Heart left ventricle (tissue), 16 donors: ENCODE measurements at regions not wholly inside any gene's neighbourhood (a gene's known extent, or its start where the extent isn't known, plus 50 kb on each side); places are given as distances from the start of the nearest gene placed in this dataset.

Experiments used
- ATAC-seq, 4 donors: fragments of 200-7000 bp; cut with Tn5 transposase; one replicate each; pipeline ENCODE4 v1.9.1; 2020 to 2022; ENCODE audit warnings: moderate library complexity in 4 of 4, mild to moderate bottlenecking in 3 of 4, moderate number of reproducible peaks in 1 of 4
- DNase-seq, 5 donors: peaks; one replicate each; pipeline ENCODE4 v3.0.0-alpha.2; 2020
- H3K27ac ChIP-seq, 12 donors: fragments of 200-600 bp; sonication (generic) in 4 of 12; one replicate each; pipeline versions ENCODE4 v1.5.0 to v1.8.0; 2016 to 2022; ENCODE audit warnings: mild to moderate bottlenecking in 2 of 12
- H3K27me3 ChIP-seq, 9 donors: fragments of 200-600 bp; sonication (generic) in 2 of 9; one replicate each; pipeline versions ENCODE4 v1.5.1 to v1.8.0; 2016 to 2022; ENCODE audit warnings: mild to moderate bottlenecking in 3 of 9
- H3K36me3 ChIP-seq, 9 donors: fragments of 200-600 bp; sonication (generic) in 2 of 9; one replicate each; pipeline versions ENCODE4 v1.5.0 to v1.8.0; 2018 to 2022; ENCODE audit warnings: mild to moderate bottlenecking in 2 of 9
- H3K4me1 ChIP-seq, 12 donors: fragments of 200-600 bp; sonication (generic) in 4 of 12; one replicate each; pipeline versions ENCODE4 v1.5.0 to v1.8.0; 2016 to 2022; ENCODE audit warnings: mild to moderate bottlenecking in 3 of 12
- H3K4me3 ChIP-seq, 12 donors: fragments of 200-600 bp; sonication (generic) in 4 of 12; one replicate each; pipeline versions ENCODE4 v1.5.0 to v1.8.0; 2017 to 2022; ENCODE audit warnings: mild to moderate bottlenecking in 9 of 12, moderate library complexity in 4 of 12
- H3K9me3 ChIP-seq, 12 donors: fragments of 200-600 bp; sonication (generic) in 4 of 12; one replicate each; pipeline versions ENCODE4 v1.5.0 to v1.8.0; 2016 to 2022; ENCODE audit warnings: mild to moderate bottlenecking in 1 of 12
- POLR2A ChIP-seq, 2 donors: fragments of 450-650 bp; IDR thresholded peaks; one replicate each; pipeline ENCODE4 v1.6.1; 2017; ENCODE audit warnings: antibody characterized with exemption in 2 of 2, mild to moderate bottlenecking in 2 of 2, moderate library complexity in 2 of 2
- WGBS, 4 donors: extraction: QIAGEN DNeasy Blood & Tissue Kit in 2 of 4; methylation state at CpG; one replicate each; pipeline versions ENCODE4 v1.1.5 to v1.1.7; 2013 to 2018; 5-methylcytosine and 5-hydroxymethylcytosine counted together
- intact Hi-C, 10 donors: fragments of 100-400 bp; cut with DNase I; formaldehyde crosslinking; loops; one replicate each; pipeline versions ENCODE4 v1.11.1 to v1.14.2; 2022
- TF ChIP-seq, protein P1 (sequence below), 12 donors: fragments of 200-600 bp; sonication (generic) in 4 of 12; IDR thresholded peaks; one replicate each; pipeline versions ENCODE4 v1.5.0 to v1.8.0; 2018 to 2022; ENCODE audit warnings: antibody characterized with exemption in 12 of 12, mild to moderate bottlenecking in 5 of 12
- donor health status: ischemic (EF 13 %, LVEDD 7.1; RV severe dilation, severe dysfunction).
- donor health status: healthy with polysubstance abuse.
- donor health status: DM: no; HTN: yes; CAD: no.
- donor health status: DM: no; HTN: no; CAD: no.
- donor health status: ischemic (EF 25% LVEDD 6.9; RV normal size, moderate dysfunction).
- donor health status: ischemic (EF 25% LVEDD 5.7; RV mildly dilated, moderate dysfunction).
- donor health status: healthy.
- donor health status: DM: yes; HTN: yes; CAD: no.
- donor health status: ischemic (EF 35%, LVEDD 5.7; RV mildly dilated, moderate dysfunction).
- donor health status: nonischemic (EF 11% LVEDD 7.7; RV severe dilation, severe dysfunction).
- donor health status: DM: yes; HTN: yes; CAD: no.
- donor health status: PGD.
- donor health status: ischemic (EF 29% LVEDD 5.4; RV normal size, mild dysfunction).
- donor health status: nonischemic (EF 23%, LVEDD 6.1; RV moderate dilation, normal function).

GRCh38 chr12:113620437-113620976 lies 148.8 kb upstream of the LHX5 start:
- no peak overlapping the region for H3K27ac ChIP-seq
- 66 to 77% (median 68%) methylated on average over 6 of the region's 6 CpGs for WGBS, 4 donors
- ATAC-seq (no peak), DNase-seq (no peak)
- no peaks in the 10 kb centered on the region for H3K4me1 ChIP-seq
- H3K4me3 ChIP-seq = no peak overlapping the region
- H3K27me3 ChIP-seq = peaks cover 0 to 33% (median 0%) of the 10 kb centered on the region in 9 donors
- TF ChIP-seq, protein P1, sequence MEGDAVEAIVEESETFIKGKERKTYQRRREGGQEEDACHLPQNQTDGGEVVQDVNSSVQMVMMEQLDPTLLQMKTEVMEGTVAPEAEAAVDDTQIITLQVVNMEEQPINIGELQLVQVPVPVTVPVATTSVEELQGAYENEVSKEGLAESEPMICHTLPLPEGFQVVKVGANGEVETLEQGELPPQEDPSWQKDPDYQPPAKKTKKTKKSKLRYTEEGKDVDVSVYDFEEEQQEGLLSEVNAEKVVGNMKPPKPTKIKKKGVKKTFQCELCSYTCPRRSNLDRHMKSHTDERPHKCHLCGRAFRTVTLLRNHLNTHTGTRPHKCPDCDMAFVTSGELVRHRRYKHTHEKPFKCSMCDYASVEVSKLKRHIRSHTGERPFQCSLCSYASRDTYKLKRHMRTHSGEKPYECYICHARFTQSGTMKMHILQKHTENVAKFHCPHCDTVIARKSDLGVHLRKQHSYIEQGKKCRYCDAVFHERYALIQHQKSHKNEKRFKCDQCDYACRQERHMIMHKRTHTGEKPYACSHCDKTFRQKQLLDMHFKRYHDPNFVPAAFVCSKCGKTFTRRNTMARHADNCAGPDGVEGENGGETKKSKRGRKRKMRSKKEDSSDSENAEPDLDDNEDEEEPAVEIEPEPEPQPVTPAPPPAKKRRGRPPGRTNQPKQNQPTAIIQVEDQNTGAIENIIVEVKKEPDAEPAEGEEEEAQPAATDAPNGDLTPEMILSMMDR (IDR thresholded peaks at IDR 0.05) = no peak
- no peak for TF ChIP-seq POLR2A (IDR thresholded peaks at IDR 0.05)
- H3K9me3 ChIP-seq = peaks cover 0 to 24% (median 4%) of the 10 kb centered on the region in 12 donors
- H3K36me3 ChIP-seq = no peaks in the 10 kb centered on the region
- intact Hi-C loops = no loop called here

DNA sequence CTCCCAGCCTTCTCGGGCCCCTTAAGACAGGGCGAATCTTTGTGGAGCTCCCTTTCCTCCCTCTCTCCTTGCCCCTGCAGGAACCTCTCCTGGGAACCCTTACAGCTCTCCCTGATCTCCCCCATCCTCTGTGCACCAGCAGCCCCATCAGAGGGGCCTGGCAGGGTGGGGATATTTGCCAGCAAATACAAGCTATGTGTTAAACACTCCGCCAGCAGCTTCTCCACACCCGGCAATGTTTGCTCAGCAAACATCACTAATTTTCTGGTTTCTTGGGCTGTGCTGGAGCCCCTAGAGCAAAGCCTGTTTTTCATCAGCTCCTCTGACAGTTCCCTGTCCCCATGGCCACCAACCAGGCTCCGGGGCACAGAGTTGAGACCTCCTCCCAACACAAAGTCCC lies 147.5 kb upstream of the LHX5 start:
- Histone ChIP-seq H3K36me3 (no peaks in the 10 kb centered on the region), H3K4me3 (no peak overlapping the region), H3K27ac (no peak overlapping the region), H3K9me3 (peaks cover 0 to 16% (median 0%) of the 10 kb centered on the region in 12 donors), H3K4me1 (no peaks in the 10 kb centered on the region), H3K27me3 (peaks cover 0 to 37% (median 3%) of the 10 kb centered on the region in 9 donors)
- no peak for DNase-seq
- intact Hi-C loops = no loop called here
- TF ChIP-seq, protein P1 (IDR thresholded peaks at IDR 0.05) = no peak
- TF ChIP-seq POLR2A (IDR thresholded peaks at IDR 0.05) = no peak
- 31 to 38% (median 32%) methylated on average over 5 of the region's 5 CpGs for WGBS, 4 donors
- ATAC-seq = no peak

DNA sequence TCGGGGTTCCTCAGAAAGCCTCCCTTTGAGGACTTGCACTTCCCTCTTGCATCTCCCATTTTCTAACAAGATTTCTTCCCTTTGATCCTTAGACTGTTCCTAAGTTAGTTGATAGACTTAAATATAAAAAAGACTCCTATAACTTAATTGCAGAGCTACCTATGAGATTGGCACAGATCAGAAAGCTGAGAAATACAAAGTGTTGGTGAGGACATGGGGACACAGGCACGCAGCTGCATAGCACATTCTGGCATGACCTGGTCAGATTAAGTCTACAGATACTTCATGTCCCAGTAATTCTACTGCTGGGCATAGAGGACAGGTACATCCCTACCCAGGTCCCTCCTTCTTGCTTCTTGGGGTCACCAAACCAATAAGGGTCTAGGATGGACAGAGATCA lies 141.7 kb upstream of the LHX5 start:
- ATAC-seq = no peak
- peaks cover 11 to 79% (median 32%) of the 10 kb centered on the region in 9 donors for H3K27me3 ChIP-seq
- intact Hi-C loops = no loop called here

GRCh38 chr12:113612793-113613192 lies 141.1 kb upstream of the LHX5 start:
- WGBS, 4 donors = 43 to 59% (median 52%) methylated on average over 3 of the region's 3 CpGs
- ATAC-seq = no peak
- no peak overlapping the region for H3K27ac ChIP-seq
- TF ChIP-seq, protein P1 (IDR thresholded peaks at IDR 0.05) = no peak
- no peak for TF ChIP-seq POLR2A (IDR thresholded peaks at IDR 0.05)
- H3K4me1 ChIP-seq = no peaks in the 10 kb centered on the region
- intact Hi-C loops = no loop called here
- no peak overlapping the region for H3K4me3 ChIP-seq
- DNase-seq = no peak
- no peaks in the 10 kb centered on the region for H3K36me3 ChIP-seq
- peaks cover 11 to 79% (median 30%) of the 10 kb centered on the region in 9 donors for H3K27me3 ChIP-seq
- H3K9me3 ChIP-seq = peaks cover 0 to 9% (median 0%) of the 10 kb centered on the region in 12 donors

More for the DNA sequence above, 141.7 kb upstream of the LHX5 start:
- Histone ChIP-seq H3K36me3 (no peaks in the 10 kb centered on the region), H3K4me1 (no peaks in the 10 kb centered on the region), H3K9me3 (peaks cover 0 to 9% (median 0%) of the 10 kb centered on the region in 12 donors), H3K27ac (no peak overlapping the region), H3K4me3 (no peak overlapping the region)
- TF ChIP-seq, protein P1 (IDR thresholded peaks at IDR 0.05) = no peak
- no peak for TF ChIP-seq POLR2A (IDR thresholded peaks at IDR 0.05)
- no peak for DNase-seq
- 80 to 86% (median 83%) methylated on average over 2 of the region's 2 CpGs for WGBS, 4 donors
